EH (cell line): ENCODE measurements at regions not wholly inside any gene's neighbourhood (a gene's known extent, or its start where the extent isn't known, plus 50 kb on each side); places are given as distances from the start of the nearest gene placed in this dataset.

Source experiments
- DNase-seq: peaks from one replicate; pipeline ENCODE4 v3.0.0-alpha.2; 2015; ENCODE audit warnings: low read depth

GRCh38 chr3:99366663-99367429 is 271.5 kb upstream of the COL8A1 start:
- no peak for DNase-seq

- peak; percentile 15 for DNase-seq
These were observed 272.4 kb upstream of the COL8A1 start for GRCh38 chr3:99365979-99366378.

GRCh38 chr3:99365396-99365795 is 273.0 kb upstream of the COL8A1 start:
- no peak for DNase-seq

GRCh38 chr3:99357131-99357530 is 281.3 kb upstream of the COL8A1 start:
- DNase-seq = peak; percentile 19

GRCh38 chr3:99356696-99357095 is 281.7 kb upstream of the COL8A1 start:
- no peak for DNase-seq

- DNase-seq = peak; percentile 11
These were observed 282.9 kb upstream of the COL8A1 start for GRCh38 chr3:99355465-99355864.

GRCh38 chr3:99352811-99353210 is 285.6 kb upstream of the COL8A1 start:
- no peak for DNase-seq

- DNase-seq = peak; percentile 7
These were observed 287.3 kb upstream of the COL8A1 start for GRCh38 chr3:99351122-99351521.

GRCh38 chr3:99348451-99348850 is 289.9 kb upstream of the COL8A1 start:
- no peak for DNase-seq

- peak; percentile 51 for DNase-seq
These were observed 294.2 kb upstream of the COL8A1 start for GRCh38 chr3:99344216-99344615.

- no peak for DNase-seq
These were observed 296.0 kb upstream of the COL8A1 start for GRCh38 chr3:99342383-99342782.

GRCh38 chr3:99339222-99339621 is 299.2 kb upstream of the COL8A1 start:
- no peak for DNase-seq

- DNase-seq = peak; percentile 84
These were observed 305.7 kb upstream of the COL8A1 start for GRCh38 chr3:99332718-99333117.

GRCh38 chr3:99332276-99332675 is 306.1 kb upstream of the COL8A1 start:
- DNase-seq = no peak

GRCh38 chr3:99330924-99331532 is 307.4 kb upstream of the COL8A1 start:
- peak; percentile 52 for DNase-seq

GRCh38 chr3:99330281-99330680 is 308.1 kb upstream of the COL8A1 start:
- no peak for DNase-seq

GRCh38 chr3:99325402-99325801 is 313.0 kb upstream of the COL8A1 start:
- DNase-seq = no peak

GRCh38 chr3:99324636-99325203 is 313.7 kb upstream of the COL8A1 start:
- no peak for DNase-seq

- no peak for DNase-seq
These were observed 314.5 kb upstream of the COL8A1 start for GRCh38 chr3:99323940-99324339.

- DNase-seq = no peak
These were observed 315.8 kb upstream of the COL8A1 start for GRCh38 chr3:99322551-99322950.

GRCh38 chr3:99321261-99321660 is 317.1 kb upstream of the COL8A1 start:
- DNase-seq = no peak

GRCh38 chr3:99319961-99320360 is 318.4 kb upstream of the COL8A1 start:
- DNase-seq = peak; percentile 93

- DNase-seq = peak; percentile 72
These were observed 318.9 kb upstream of the COL8A1 start for GRCh38 chr3:99319450-99319849.
